ENCODE measurements at regions not wholly inside any gene's neighbourhood (a gene's known extent, or its start where the extent isn't known, plus 50 kb on each side); places are given as distances from the start of the nearest gene placed in this dataset.

GRCh38 chr6:44717431-44717830 lies 329.9 kb downstream of the CDC5L start:
- H2AFZ ChIP-seq (ENCODE audit: low read length) = no peak overlapping the region
- H3K9me3 ChIP-seq (ENCODE audit: insufficient read depth, low read depth, low read length) = no peaks in the 10 kb centered on the region
- H3K36me3 ChIP-seq (ENCODE audit: insufficient read depth, low read length) = no peaks in the 10 kb centered on the region
- H3K79me2 ChIP-seq (ENCODE audit: insufficient read depth, low read length) = no peaks in the 10 kb centered on the region
- no peak overlapping the region for H3K4me3 ChIP-seq (ENCODE audit: low read length, poor library complexity, severe bottlenecking)
- no peaks in the 10 kb centered on the region for H4K20me1 ChIP-seq (ENCODE audit: insufficient read depth, low read length, poor library complexity, severe bottlenecking)
- no peak overlapping the region for H3K4me2 ChIP-seq (ENCODE audit: low read depth, low read length, poor library complexity, severe bottlenecking)
- H3F3A ChIP-seq (ENCODE audit: low read depth) = no peaks in the 10 kb centered on the region
- H3K9me2 ChIP-seq (replicated peaks; ENCODE audit: low read depth, low read length) = no peaks in the 10 kb centered on the region
- H3K27me3 ChIP-seq (ENCODE audit: insufficient read depth, low read length, poor library complexity, severe bottlenecking) = no peaks in the 10 kb centered on the region
- no peak overlapping the region for H3K9ac ChIP-seq (ENCODE audit: low read depth, low read length, poor library complexity, severe bottlenecking)
- H3K4me1 ChIP-seq (ENCODE audit: insufficient read depth, low read length, poor library complexity, severe bottlenecking) = no peaks in the 10 kb centered on the region
- TF ChIP-seq CTCF (conservative IDR thresholded peaks at IDR 0.05; ENCODE audit: low read length) (no peak), EZH2phosphoT487 (IDR thresholded peaks at IDR 0.05; ENCODE audit: borderline replicate concordance) (no peak)

- TF ChIP-seq CTCF (conservative IDR thresholded peaks at IDR 0.05; ENCODE audit: low read length) = no peak
- TF ChIP-seq EZH2phosphoT487 (IDR thresholded peaks at IDR 0.05; ENCODE audit: borderline replicate concordance) = no peak
- no peaks in the 10 kb centered on the region for H3F3A ChIP-seq (ENCODE audit: low read depth)
- H4K20me1 ChIP-seq (ENCODE audit: insufficient read depth, low read length, poor library complexity, severe bottlenecking) = no peaks in the 10 kb centered on the region
- H3K9me2 ChIP-seq (replicated peaks; ENCODE audit: low read depth, low read length) = no peaks in the 10 kb centered on the region
- H3K36me3 ChIP-seq (ENCODE audit: insufficient read depth, low read length) = no peaks in the 10 kb centered on the region
- no peak overlapping the region for H3K9ac ChIP-seq (ENCODE audit: low read depth, low read length, poor library complexity, severe bottlenecking)
- H3K4me3 ChIP-seq (ENCODE audit: low read length, poor library complexity, severe bottlenecking) = no peak overlapping the region
- H2AFZ ChIP-seq (ENCODE audit: low read length) = no peak overlapping the region
- no peaks in the 10 kb centered on the region for H3K4me1 ChIP-seq (ENCODE audit: insufficient read depth, low read length, poor library complexity, severe bottlenecking)
- no peaks in the 10 kb centered on the region for H3K79me2 ChIP-seq (ENCODE audit: insufficient read depth, low read length)
- H3K4me2 ChIP-seq (ENCODE audit: low read depth, low read length, poor library complexity, severe bottlenecking) = no peak overlapping the region
- H3K9me3 ChIP-seq (ENCODE audit: insufficient read depth, low read depth, low read length) = no peaks in the 10 kb centered on the region
- H3K27me3 ChIP-seq (ENCODE audit: insufficient read depth, low read length, poor library complexity, severe bottlenecking) = no peaks in the 10 kb centered on the region
Measured at GRCh38 chr6:44721954-44722578, 334.6 kb downstream of the CDC5L start.

- Histone ChIP-seq H2AFZ (ENCODE audit: low read length) (no peak overlapping the region), H3K4me3 (ENCODE audit: low read length, poor library complexity, severe bottlenecking) (no peak overlapping the region), H3K36me3 (ENCODE audit: insufficient read depth, low read length) (no peaks in the 10 kb centered on the region), H3K9me3 (ENCODE audit: insufficient read depth, low read depth, low read length) (no peaks in the 10 kb centered on the region), H3K4me1 (ENCODE audit: insufficient read depth, low read length, poor library complexity, severe bottlenecking) (no peaks in the 10 kb centered on the region), H3K9me2 (replicated peaks; ENCODE audit: low read depth, low read length) (no peaks in the 10 kb centered on the region), H4K20me1 (ENCODE audit: insufficient read depth, low read length, poor library complexity, severe bottlenecking) (no peaks in the 10 kb centered on the region), H3K9ac (ENCODE audit: low read depth, low read length, poor library complexity, severe bottlenecking) (no peak overlapping the region), H3K4me2 (ENCODE audit: low read depth, low read length, poor library complexity, severe bottlenecking) (no peak overlapping the region), H3F3A (ENCODE audit: low read depth) (no peaks in the 10 kb centered on the region), H3K27me3 (ENCODE audit: insufficient read depth, low read length, poor library complexity, severe bottlenecking) (no peaks in the 10 kb centered on the region), H3K79me2 (ENCODE audit: insufficient read depth, low read length) (no peaks in the 10 kb centered on the region)
- TF ChIP-seq EZH2phosphoT487 (IDR thresholded peaks at IDR 0.05; ENCODE audit: borderline replicate concordance) (no peak), CTCF (conservative IDR thresholded peaks at IDR 0.05; ENCODE audit: low read length) (no peak)
Measured at GRCh38 chr6:44722736-44723135, 335.2 kb downstream of the CDC5L start.

Data from Loucy (cell line).